Head of caudate nucleus (tissue), 42 donors: ENCODE measurements at regions not wholly inside any gene's neighbourhood (a gene's known extent, or its start where the extent isn't known, plus 50 kb on each side); places are given as distances from the start of the nearest gene placed in this dataset.

ENCODE experiments used
- DNase-seq, 42 donors: peaks; one replicate each; pipeline versions ENCODE4 v3.0.0 to v3.0.0-alpha.2; 2020 to 2021; ENCODE audit warnings: mixed read lengths in 7 of 42
- intact Hi-C: fragments of 100-400 bp; cut with DNase I; formaldehyde crosslinking; loops from one replicate; pipeline ENCODE4 v1.15.0; 2022

DNA sequence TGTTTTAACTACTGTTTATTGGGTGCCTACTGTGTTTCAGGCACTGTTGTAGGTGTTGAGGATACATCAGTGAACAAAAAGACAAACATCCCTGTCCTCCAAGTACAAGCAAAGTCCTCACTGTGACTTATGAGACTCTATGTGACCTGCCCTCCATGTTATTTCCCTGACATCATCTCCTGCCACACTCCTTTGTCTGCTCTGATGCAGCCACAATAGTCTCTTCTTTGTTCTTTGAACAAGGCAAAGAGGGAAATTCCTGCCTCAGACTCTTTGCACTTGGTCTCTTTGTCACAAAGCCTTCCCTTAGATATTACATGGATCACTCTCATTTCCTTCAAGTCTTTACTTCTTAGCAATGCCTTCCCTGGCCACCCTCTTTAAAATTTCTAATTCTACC lies 240.1 kb upstream of the SRRM4 start:
- intact Hi-C loops = no loop called here
- DNase-seq = peak in 10 of 42 donors; percentile 10 to 69 (median 40)

- no peak for DNase-seq
- intact Hi-C loops = no loop called here
Measured at GRCh38 chr12:118742431-118742830, 238.9 kb upstream of the SRRM4 start.

- intact Hi-C loops = no loop called here
- DNase-seq = no peak
Measured at GRCh38 chr12:118743896-118744700, 237.2 kb upstream of the SRRM4 start.

GRCh38 chr12:118746176-118746575 lies 235.2 kb upstream of the SRRM4 start:
- no peak for DNase-seq
- intact Hi-C loops = no loop called here

- intact Hi-C loops = no loop called here
- no peak for DNase-seq
Measured at GRCh38 chr12:118746960-118747359, 234.4 kb upstream of the SRRM4 start.

- no peak for DNase-seq
- intact Hi-C loops = no loop called here
Measured at GRCh38 chr12:118747771-118748170, 233.6 kb upstream of the SRRM4 start.

- no peak for DNase-seq
- intact Hi-C loops = no loop called here
Measured at GRCh38 chr12:118748478-118749380, 232.6 kb upstream of the SRRM4 start.

DNA sequence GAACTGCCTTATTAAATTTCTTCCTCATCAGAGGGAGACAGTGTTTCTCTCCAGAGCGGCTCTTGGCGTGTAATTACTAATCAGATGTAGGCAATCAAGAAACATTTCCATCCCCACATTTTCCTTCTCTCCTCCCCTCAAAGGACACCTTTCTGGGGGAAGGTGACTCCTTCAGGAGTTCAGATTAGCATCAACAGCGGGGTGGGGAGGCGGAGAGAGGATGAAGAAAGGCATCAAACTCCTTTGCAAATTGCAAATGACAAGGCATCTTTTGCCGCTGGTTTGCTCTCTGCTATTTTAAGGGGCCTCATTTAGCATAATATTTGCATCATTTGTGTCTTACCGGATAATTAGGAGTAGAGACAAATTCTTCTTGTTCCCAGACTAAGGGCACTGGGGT lies 231.7 kb upstream of the SRRM4 start:
- intact Hi-C loops = no loop called here
- peak in 38 of 42 donors; percentile 9 to 81 (median 48) for DNase-seq

GRCh38 chr12:118750666-118751065 lies 230.7 kb upstream of the SRRM4 start:
- DNase-seq = peak in 2 of 42 donors; percentile 16 to 18
- intact Hi-C loops = no loop called here

DNA sequence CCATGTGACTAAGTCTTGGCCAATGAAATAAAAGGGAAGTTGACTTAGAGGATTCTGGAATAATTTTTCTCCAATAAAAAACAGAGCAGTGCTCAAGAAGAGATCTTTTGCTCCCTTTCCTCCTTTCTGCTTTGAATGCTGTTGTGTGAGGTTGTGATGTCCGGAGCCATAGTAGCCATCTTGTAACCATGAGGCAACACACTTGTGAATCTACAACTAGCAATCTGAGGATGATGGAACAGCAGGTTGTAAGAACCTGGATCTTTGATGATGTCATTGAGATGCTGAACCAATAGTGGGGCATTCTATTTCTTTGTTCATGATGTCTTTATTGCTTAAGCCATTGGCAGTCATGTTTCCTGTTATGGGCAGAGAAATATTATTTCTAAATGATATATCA lies 230.0 kb upstream of the SRRM4 start:
- intact Hi-C loops = no loop called here
- DNase-seq = no peak

GRCh38 chr12:118760623-118761022 lies 220.7 kb upstream of the SRRM4 start:
- DNase-seq = peak in 1 of 42 donors; percentile 27
- intact Hi-C loops = no loop called here

DNA sequence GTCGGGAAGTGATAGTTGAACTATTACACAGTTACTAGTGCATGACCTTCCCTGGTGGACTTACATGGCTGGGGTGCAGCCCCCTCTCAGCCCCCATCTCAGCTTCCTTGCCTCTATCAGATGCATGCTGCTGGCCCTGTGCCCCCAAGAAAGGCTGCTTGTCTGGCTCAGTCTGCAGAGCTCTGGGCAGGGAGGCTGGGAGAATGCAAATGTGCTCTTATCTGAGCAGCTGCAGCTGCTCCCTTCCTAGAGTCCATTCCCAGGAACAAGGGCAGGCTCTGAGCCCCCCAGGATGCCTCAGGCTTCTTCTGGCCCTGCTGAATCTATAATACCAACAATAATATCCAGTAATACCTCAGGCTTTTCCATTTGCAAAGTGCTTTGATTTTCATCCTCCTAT lies 218.1 kb upstream of the SRRM4 start:
- intact Hi-C loops = no loop called here
- DNase-seq = peak in 16 of 42 donors; percentile 13 to 42 (median 20)

DNA sequence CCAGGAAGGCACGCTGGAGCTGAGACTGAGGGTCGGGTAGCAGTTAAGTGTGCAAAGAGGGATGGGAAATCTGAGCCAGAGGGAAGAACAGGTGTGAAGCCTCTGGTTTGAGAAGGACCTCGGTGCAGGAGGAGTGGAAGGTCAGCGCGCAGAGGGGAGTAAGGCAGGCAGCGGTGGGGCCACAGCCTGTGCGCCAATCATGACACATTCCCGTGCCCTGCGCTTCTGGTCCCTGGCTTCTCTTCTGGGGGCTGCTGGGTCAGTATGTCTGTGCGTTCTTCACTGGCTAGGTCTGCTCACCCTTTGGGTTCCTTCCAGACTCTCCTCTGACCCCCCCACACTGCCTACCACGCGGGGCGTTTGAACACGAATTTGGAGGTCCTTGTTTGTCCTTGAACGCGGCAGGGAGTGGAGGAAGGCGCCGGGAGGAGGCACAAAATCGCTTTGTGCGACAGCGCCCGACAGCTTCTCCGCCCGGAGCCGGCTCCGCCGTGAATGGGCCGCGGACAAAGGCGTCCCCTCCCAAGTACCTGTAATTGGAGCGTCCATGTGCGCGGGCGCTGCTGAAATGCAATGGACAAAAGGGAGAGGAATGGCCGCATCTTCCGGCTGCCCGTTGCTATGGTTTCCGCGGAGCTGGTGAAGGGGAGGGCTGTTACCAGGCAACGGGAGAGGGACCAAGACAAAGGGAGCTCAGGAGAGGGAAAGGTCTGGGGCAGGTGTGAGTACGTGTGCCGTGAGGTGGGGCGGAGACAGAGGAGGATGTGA lies 207.2 kb upstream of the SRRM4 start:
- peak; percentile 39 to 92 (median 75) for DNase-seq
- intact Hi-C loops = no loop called here

DNA sequence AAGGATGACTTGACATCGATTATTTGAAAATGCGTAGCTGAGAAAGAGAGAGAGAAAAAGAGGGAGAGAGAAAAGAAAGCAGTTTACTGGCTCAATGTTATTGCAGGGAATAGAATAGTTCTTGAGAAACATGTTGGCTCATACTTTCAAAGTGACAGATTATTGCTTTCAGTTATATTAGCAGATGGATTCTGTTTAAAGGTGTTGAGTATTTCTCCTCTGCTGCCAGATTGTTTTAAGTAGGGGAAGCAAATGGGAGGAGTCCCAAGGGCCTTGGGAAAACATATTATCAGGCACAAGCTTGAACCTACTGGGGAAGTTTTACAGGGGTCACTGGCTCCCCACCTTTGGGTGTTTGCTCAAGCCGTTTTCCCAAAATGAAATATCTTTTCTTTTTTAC lies 203.8 kb upstream of the SRRM4 start:
- DNase-seq = no peak

GRCh38 chr12:118778077-118778476 lies 203.3 kb upstream of the SRRM4 start:
- DNase-seq = no peak
- intact Hi-C loops = no loop called here

More for the DNA sequence above, 203.8 kb upstream of the SRRM4 start:
- intact Hi-C loops = no loop called here

GRCh38 chr12:118780939-118781338 lies 200.4 kb upstream of the SRRM4 start:
- no peak for DNase-seq
- intact Hi-C loops = no loop called here

GRCh38 chr12:118781692-118782091 lies 199.6 kb upstream of the SRRM4 start:
- intact Hi-C loops = no loop called here
- DNase-seq = no peak

GRCh38 chr12:118783703-118784102 lies 197.6 kb upstream of the SRRM4 start:
- no peak for DNase-seq
- intact Hi-C loops = no loop called here

GRCh38 chr12:118790578-118790977 lies 190.8 kb upstream of the SRRM4 start:
- DNase-seq = no peak
- intact Hi-C loops = no loop called here
